SK-N-MC (cell line): ENCODE measurements at regions not wholly inside any gene's neighbourhood (a gene's known extent, or its start where the extent isn't known, plus 50 kb on each side); places are given as distances from the start of the nearest gene placed in this dataset.

ENCODE experiments used
- EZH2 ChIP-seq: fragments of 200-600 bp; sonication (generic); IDR thresholded peaks from one replicate; pipeline ENCODE4 v1.6.1; 2017; ENCODE audit warnings: antibody characterized with exemption
- FOXP2 ChIP-seq: optimal IDR thresholded peaks from 2 replicates; pipeline ENCODE3; 2011; ENCODE audit warnings: mild to moderate bottlenecking, moderate library complexity; ENCODE audit not compliant: insufficient read depth; ENCODE audit errors: extremely low read length, control extremely low read depth
- POLR2AphosphoS5 ChIP-seq: IDR thresholded peaks from 2 replicates; pipeline ENCODE4 v1.6.1; 2012; ENCODE audit warnings: mild to moderate bottlenecking, low read depth, low read length, borderline replicate concordance

- TF ChIP-seq EZH2 (no peak), POLR2AphosphoS5 (no peak), FOXP2 (no peak)
Measured at GRCh38 chr2:106724301-106724794, 161.6 kb downstream of the ST6GAL2 start.
